HCT116 (cell line): ENCODE measurements at regions not wholly inside any gene's neighbourhood (a gene's known extent, or its start where the extent isn't known, plus 50 kb on each side); places are given as distances from the start of the nearest gene placed in this dataset.

Experiments used
- ATAC-seq: fragments of 200-7000 bp; cut with Tn5 transposase; 2 replicates; pipeline ENCODE4 v1.9.1; 2020; ENCODE audit warnings: mild to moderate bottlenecking, moderate library complexity
- BruUV-seq: library from RNA; stranded (reverse); fragments of 400-500 nt; replicated peaks from 2 replicates; lab custom pipeline; 2021; lab: Mats Ljungman, UMichigan
- CTCF ChIA-PET: fragments of 300-600 bp; sonication (Branson Sonifier 250); formaldehyde crosslinking; loops from one replicate; lab custom pipeline; 2021; ENCODE audit warnings: antibody characterized with exemption; lab: Charles Lee
- POLR2A ChIA-PET: fragments of 300-600, 350-600 bp; sonication (Branson Sonifier 250); formaldehyde crosslinking; loops from one replicate; lab custom pipeline; 2021; ENCODE audit warnings: antibody characterized with exemption; lab: Charles Lee
- RAD21 ChIA-PET, 2 experiments: fragments of 300-600 bp; sonication (Branson Sonifier 250); formaldehyde crosslinking; loops; one replicate each; lab custom pipeline; 2023; ENCODE audit warnings: low total read pairs in 2 of 2; ENCODE audit not compliant: uncharacterized antibody in 2 of 2, unreplicated experiment in 2 of 2, low non-redundant PET in 1 of 2; lab: Charles Lee
- DNase-seq: peaks from one replicate; pipeline ENCODE4 v3.0.0-alpha.2; 2010; ENCODE audit warnings: low read depth, low spot score
- H2AFZ ChIP-seq: fragments of 200-600 bp; shearing (Covaris generic), sonication (generic); 2 replicates; pipeline ENCODE4 v1.6.1; 2017; ENCODE audit warnings: low read depth, mixed run types, mixed read lengths, antibody characterized with exemption, low read length; ENCODE audit not compliant: poor library complexity, severe bottlenecking
- H3K27ac ChIP-seq: 2 replicates; pipeline ENCODE4 v1.5.1; 2012; ENCODE audit warnings: low read depth, low read length
- H3K27me3 ChIP-seq: fragments of 200-600 bp; sonication (generic); 2 replicates; pipeline ENCODE4 v1.6.1; 2016; ENCODE audit warnings: mixed run types, low read length, mixed read lengths; ENCODE audit not compliant: insufficient read depth
- H3K36me3 ChIP-seq, 2 experiments: fragments of 200-500 bp in 1 of 2; fragments of 200-600 bp in 1 of 2; sonication (Bioruptor generic) in 1 of 2; sonication (generic) in 1 of 2; 2 replicates each; pipeline versions ENCODE4 v1.5.1 to v1.6.1; 2014 to 2016; ENCODE audit warnings: low read length in 2 of 2, inconsistent platforms in 1 of 2, mixed read lengths in 1 of 2, mixed run types in 1 of 2; ENCODE audit not compliant: insufficient read depth in 2 of 2, control insufficient read depth in 1 of 2
- H3K4me1 ChIP-seq, 2 experiments: fragments of 200-600 bp in 1 of 2; sonication (generic) in 1 of 2; 2 replicates each; pipeline versions ENCODE4 v1.5.1 to v1.6.1; 2012 to 2017; ENCODE audit warnings: low read length in 2 of 2, inconsistent platforms in 1 of 2, mild to moderate bottlenecking in 1 of 2, mixed read lengths in 1 of 2, mixed run types in 1 of 2, moderate library complexity in 1 of 2; ENCODE audit not compliant: insufficient read depth in 2 of 2, control insufficient read depth in 1 of 2
- H3K4me2 ChIP-seq: fragments of 200-600 bp; sonication (generic); 2 replicates; pipeline ENCODE4 v1.6.1; 2017; ENCODE audit warnings: mixed run types, low read length, mixed read lengths
- H3K4me3 ChIP-seq, 2 experiments: fragments of 200-600 bp in 1 of 2; sonication (generic) in 1 of 2; replicated peaks in 1 of 2; 2 replicates each; pipeline ENCODE4 v1.5.1; 2011 to 2016; ENCODE audit warnings: low read length in 2 of 2, control low read depth in 1 of 2, low read depth in 1 of 2, mild to moderate bottlenecking in 1 of 2, mixed read lengths in 1 of 2, mixed run types in 1 of 2
- H3K79me2 ChIP-seq: fragments of 200-600 bp; sonication (generic); 2 replicates; pipeline ENCODE4 v1.6.1; 2017; ENCODE audit warnings: mild to moderate bottlenecking, mixed run types, low read length, moderate library complexity, mixed read lengths; ENCODE audit not compliant: insufficient read depth
- H3K9ac ChIP-seq: fragments of 200-600 bp; sonication (generic); 2 replicates; pipeline ENCODE4 v1.6.1; 2016; ENCODE audit warnings: low read length, mixed read lengths
- H3K9me2 ChIP-seq: fragments of 200-600 bp; sonication (generic), shearing (Covaris generic); 2 replicates; pipeline ENCODE4 v1.6.1; 2017; ENCODE audit warnings: mixed run types, mild to moderate bottlenecking, moderate library complexity; ENCODE audit not compliant: insufficient read depth
- H3K9me3 ChIP-seq, 2 experiments: fragments of 200-500 bp in 1 of 2; fragments of 200-600 bp in 1 of 2; sonication (Bioruptor generic) in 1 of 2; sonication (generic) in 1 of 2; 2 replicates each; pipeline ENCODE4 v1.6.1; 2014 to 2017; ENCODE audit warnings: low read length in 2 of 2, mixed read lengths in 2 of 2, inconsistent platforms in 1 of 2, low read depth in 1 of 2, mild to moderate bottlenecking in 1 of 2, mixed run types in 1 of 2, moderate library complexity in 1 of 2; ENCODE audit not compliant: control insufficient read depth in 1 of 2, insufficient read depth in 1 of 2
- H4K20me1 ChIP-seq: fragments of 200-600 bp; sonication (generic), shearing (Covaris generic); 2 replicates; pipeline ENCODE4 v1.6.1; 2017; ENCODE audit warnings: mixed run types, mild to moderate bottlenecking, moderate library complexity; ENCODE audit not compliant: insufficient read depth
- CBX3 ChIP-seq: IDR thresholded peaks from 2 replicates; pipeline ENCODE4 v1.6.1; 2012; ENCODE audit warnings: low read depth
- EGR1 ChIP-seq: IDR thresholded peaks from 2 replicates; pipeline ENCODE4 v1.6.1; 2012; ENCODE audit warnings: low read depth
- ELF1 ChIP-seq: IDR thresholded peaks from 2 replicates; pipeline ENCODE4 v1.6.1; 2012; ENCODE audit warnings: low read depth, borderline replicate concordance
- EZH2 ChIP-seq: fragments of 200-600 bp; sonication (generic); IDR thresholded peaks from 2 replicates; pipeline ENCODE4 v1.6.1; 2017; ENCODE audit warnings: antibody characterized with exemption, mixed run types
- JUND ChIP-seq: IDR thresholded peaks from 2 replicates; pipeline ENCODE4 v1.6.1; 2012
- POLR2AphosphoS5 ChIP-seq: IDR thresholded peaks from 2 replicates; pipeline ENCODE4 v1.6.1; 2011; ENCODE audit warnings: mild to moderate bottlenecking, low read depth, low read length, moderate library complexity
- RAD21 ChIP-seq: IDR thresholded peaks from 2 replicates; pipeline ENCODE4 v1.6.1; 2012; ENCODE audit warnings: low read depth, mild to moderate bottlenecking
- TCF7L2 ChIP-seq: IDR thresholded peaks from 2 replicates; pipeline ENCODE4 v1.7.0; 2011; ENCODE audit warnings: borderline replicate concordance, inconsistent platforms; ENCODE audit not compliant: insufficient read depth, insufficient read length; ENCODE audit errors: extremely low read depth
- YY1 ChIP-seq: IDR thresholded peaks from 2 replicates; pipeline ENCODE4 v1.6.1; 2011; ENCODE audit warnings: low read length, low read depth, moderate library complexity, mild to moderate bottlenecking; ENCODE audit not compliant: insufficient replicate concordance; ENCODE audit errors: extremely low read depth
- intact Hi-C: fragments of 100-400 bp; cut with micrococcal nuclease; formaldehyde crosslinking; loops from 2 replicates; pipeline ENCODE4 v1.10.0; 2022
- TF ChIP-seq, protein P1 (sequence below), 3 experiments: fragments of 200-600 bp in 1 of 3; sonication (generic) in 1 of 3; IDR thresholded peaks in 2 of 3; conservative IDR thresholded peaks in 1 of 3; 2 replicates each; pipeline ENCODE4 v1.5.1; 2012 to 2017; ENCODE audit warnings: low read depth in 2 of 3, low read length in 2 of 3, antibody characterized with exemption in 1 of 3, borderline replicate concordance in 1 of 3, control low read depth in 1 of 3, mild to moderate bottlenecking in 1 of 3, mixed read lengths in 1 of 3, mixed run types in 1 of 3, moderate library complexity in 1 of 3; ENCODE audit not compliant: insufficient read depth in 1 of 3
- TF ChIP-seq, protein P2 (sequence below): IDR thresholded peaks from 2 replicates; pipeline ENCODE4 v1.6.1; 2012

GRCh38 chr7:47697543-47697942 is 115.6 kb upstream of the TNS3 start:
- Histone ChIP-seq H4K20me1 (no peaks in the 10 kb centered on the region), H3K79me2 (no peaks in the 10 kb centered on the region), H3K4me1 (no peaks in the 10 kb centered on the region), H3K27me3 (no peaks in the 10 kb centered on the region), H3K9me3 (no peaks in the 10 kb centered on the region), H3K27ac (no peak overlapping the region), H3K9ac (no peak overlapping the region), H2AFZ (no peak overlapping the region), H3K9me2 (0 out of 2 replicates have a peak, but pooled peaks cover 4% of the 10 kb centered on the region)
- ATAC-seq: no peak
- no TSS peak for BruUV-seq
- TF ChIP-seq JUND (no peak), TCF7L2 (no peak), CBX3 (no peak), ELF1 (no peak), RAD21 (no peak), YY1 (no peak), EZH2 (no peak), POLR2AphosphoS5 (no peak)
- TF ChIP-seq, all 23 proteins: peak for 0
- intact Hi-C loops: no loop called here
- ChIA-PET RAD21 (interaction anchor here in 1 of 2 experiments (0.6 kb wide), 1 partner anchor 430 kb away, joined by 3 read pairs; no protein-coding TSS in a partner anchor), POLR2A (no interaction called here), CTCF (no interaction called here)
- H3K4me3 ChIP-seq: no peak overlapping the region
- no peak for DNase-seq
- H3K36me3 ChIP-seq: no peaks in the 10 kb centered on the region
- no peak overlapping the region for H3K4me2 ChIP-seq

- Histone ChIP-seq H3K4me1 (peaks cover 0 to under 1% of the 10 kb centered on the region in 2 experiments; a peak in 1 of 4 replicates), H4K20me1 (no peaks in the 10 kb centered on the region), H2AFZ (no peak overlapping the region), H3K9me2 (0 out of 2 replicates have a peak, but pooled peaks cover 4% of the 10 kb centered on the region), H3K4me2 (no peak overlapping the region), H3K27ac (no peak overlapping the region), H3K79me2 (no peaks in the 10 kb centered on the region), H3K36me3 (no peaks in the 10 kb centered on the region), H3K27me3 (no peaks in the 10 kb centered on the region), H3K4me3 (no peak overlapping the region), H3K9ac (no peak overlapping the region), H3K9me3 (no peaks in the 10 kb centered on the region)
- ChIA-PET RAD21 (no interaction called here), POLR2A (no interaction called here), CTCF (no interaction called here)
- DNase-seq (no peak), ATAC-seq (no peak)
- no peak for TF ChIP-seq CBX3
- TF ChIP-seq, protein P1, sequence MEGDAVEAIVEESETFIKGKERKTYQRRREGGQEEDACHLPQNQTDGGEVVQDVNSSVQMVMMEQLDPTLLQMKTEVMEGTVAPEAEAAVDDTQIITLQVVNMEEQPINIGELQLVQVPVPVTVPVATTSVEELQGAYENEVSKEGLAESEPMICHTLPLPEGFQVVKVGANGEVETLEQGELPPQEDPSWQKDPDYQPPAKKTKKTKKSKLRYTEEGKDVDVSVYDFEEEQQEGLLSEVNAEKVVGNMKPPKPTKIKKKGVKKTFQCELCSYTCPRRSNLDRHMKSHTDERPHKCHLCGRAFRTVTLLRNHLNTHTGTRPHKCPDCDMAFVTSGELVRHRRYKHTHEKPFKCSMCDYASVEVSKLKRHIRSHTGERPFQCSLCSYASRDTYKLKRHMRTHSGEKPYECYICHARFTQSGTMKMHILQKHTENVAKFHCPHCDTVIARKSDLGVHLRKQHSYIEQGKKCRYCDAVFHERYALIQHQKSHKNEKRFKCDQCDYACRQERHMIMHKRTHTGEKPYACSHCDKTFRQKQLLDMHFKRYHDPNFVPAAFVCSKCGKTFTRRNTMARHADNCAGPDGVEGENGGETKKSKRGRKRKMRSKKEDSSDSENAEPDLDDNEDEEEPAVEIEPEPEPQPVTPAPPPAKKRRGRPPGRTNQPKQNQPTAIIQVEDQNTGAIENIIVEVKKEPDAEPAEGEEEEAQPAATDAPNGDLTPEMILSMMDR (IDR thresholded peaks at IDR 0.05 in 2 of 3, conservative IDR thresholded peaks at IDR 0.05 in 1 of 3; ENCODE audit: borderline replicate concordance in 1 of 3, insufficient read depth in 1 of 3, low read depth in 2 of 3, low read length in 2 of 3): no peak
- no peak for TF ChIP-seq EGR1
- TF ChIP-seq RAD21: no peak
- TF ChIP-seq, protein P2, sequence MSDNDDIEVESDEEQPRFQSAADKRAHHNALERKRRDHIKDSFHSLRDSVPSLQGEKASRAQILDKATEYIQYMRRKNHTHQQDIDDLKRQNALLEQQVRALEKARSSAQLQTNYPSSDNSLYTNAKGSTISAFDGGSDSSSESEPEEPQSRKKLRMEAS: no peak
- intact Hi-C loops: no loop called here
- BruUV-seq: no TSS peak
These were observed 114.3 kb upstream of the TNS3 start for GRCh38 chr7:47696152-47696710.
